HTR-8/SVneo (cell line): ENCODE measurements at regions not wholly inside any gene's neighbourhood (a gene's known extent, or its start where the extent isn't known, plus 50 kb on each side); places are given as distances from the start of the nearest gene placed in this dataset.
"Not testable (repeated sequence)": the region's sequence is repeated elsewhere in the genome, so short reads cannot be mapped to it uniquely, and the experiment has no call there.

Source experiments
- DNase-seq: peaks from one replicate; pipeline ENCODE4 v3.0.0; 2011; ENCODE audit warnings: low spot score, mixed read lengths; ENCODE audit not compliant: insufficient read length
- FAIRE-seq: peaks from 2 replicates; lab custom pipeline; 2011; peaks lifted over from hg19 to GRCh38; lab: Jason Lieb, UNC

DNA sequence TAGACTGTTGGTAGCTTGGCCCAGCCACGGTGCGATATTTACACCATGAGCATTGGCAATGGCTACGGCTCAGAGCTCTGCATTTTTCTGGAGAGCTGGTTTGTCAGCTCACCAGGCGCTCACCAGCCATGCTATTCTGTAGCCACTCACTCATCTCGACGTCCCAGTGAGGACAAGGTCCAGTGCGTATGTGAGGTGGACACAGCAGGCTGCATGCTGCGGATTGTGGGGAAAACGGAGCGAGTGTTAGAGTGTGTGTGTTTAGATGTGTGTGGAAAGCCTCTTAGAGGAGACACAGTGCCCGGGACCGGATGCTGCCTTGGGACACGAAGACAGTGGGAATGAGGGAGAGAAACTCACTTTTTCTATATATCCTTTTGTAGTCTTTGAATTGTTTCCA, 103.7 kb downstream of the PLXNA1 start:
- FAIRE-seq, DNase-seq: not testable (repeated sequence)

GRCh38 chr3:127087441-127087840, 104.5 kb downstream of the PLXNA1 start:
- no peak for FAIRE-seq
- no peak for DNase-seq

DNA sequence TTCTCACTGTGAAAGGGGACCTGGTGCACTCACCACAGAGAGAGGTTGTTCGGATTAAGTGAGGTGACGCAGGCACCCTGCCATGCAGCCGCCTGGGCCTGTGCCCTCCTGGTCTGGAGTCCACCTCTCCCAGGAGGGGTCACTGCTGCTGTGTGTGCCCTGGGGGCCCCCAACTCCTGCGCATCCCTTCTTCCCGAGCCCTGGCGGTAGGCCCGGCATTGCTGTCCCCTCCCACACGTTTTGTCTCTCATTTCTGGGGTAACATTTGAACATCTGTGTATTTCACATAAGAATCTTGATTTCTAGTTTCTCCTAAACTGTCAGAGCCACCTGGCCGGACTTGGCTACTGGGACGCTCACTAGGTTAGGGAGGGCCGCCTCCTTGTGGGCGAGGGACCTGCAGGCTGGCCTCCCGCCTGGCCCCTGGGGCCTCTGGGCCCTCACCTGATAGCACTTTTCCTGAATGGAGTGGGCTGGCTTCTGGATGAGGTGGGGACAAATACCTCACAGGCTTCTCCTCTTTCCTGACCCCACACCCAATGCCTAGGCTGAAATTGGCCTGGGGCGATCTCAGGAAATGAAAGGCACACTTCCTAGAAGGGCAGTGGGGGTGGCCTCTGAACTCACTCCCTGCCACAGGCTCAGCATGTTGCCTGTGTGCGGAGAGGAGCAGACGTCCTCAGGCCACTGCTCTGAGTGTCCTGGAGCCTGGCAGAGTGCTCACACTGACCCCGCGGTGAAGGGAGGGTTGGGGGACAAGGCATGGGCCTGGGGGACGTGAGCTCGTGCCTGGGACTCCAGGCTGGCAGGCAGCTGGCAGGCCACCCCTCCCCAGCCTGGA, 104.2 kb upstream of the PRR23E start:
- DNase-seq = no peak
- no peak for FAIRE-seq

GRCh38 chr3:127089486-127090145, 103.3 kb upstream of the PRR23E start:
- no peak for FAIRE-seq
- no peak for DNase-seq

- FAIRE-seq (no peak), DNase-seq (no peak)
These were observed 102.4 kb upstream of the PRR23E start for GRCh38 chr3:127090218-127091160.

DNA sequence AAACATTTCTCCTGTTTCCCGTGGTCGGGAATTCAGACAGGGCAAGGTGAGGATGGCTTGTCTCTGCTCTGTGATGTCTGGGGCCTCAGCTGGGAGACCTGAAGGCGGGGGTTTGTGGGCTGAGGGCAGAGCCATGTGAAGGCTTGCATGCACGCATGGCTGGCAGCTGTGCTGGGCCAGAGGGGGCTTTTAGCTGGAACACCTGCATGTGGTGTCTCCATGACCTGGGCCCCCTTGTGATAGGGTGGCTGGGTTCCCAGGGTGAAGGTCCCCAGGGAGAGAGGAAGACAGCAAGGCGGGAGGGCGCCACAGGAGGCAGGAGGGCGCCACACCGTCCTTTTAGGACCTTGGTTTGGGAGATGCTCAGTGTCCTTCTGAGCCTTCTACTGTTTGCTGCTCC, 101.6 kb upstream of the PRR23E start:
- DNase-seq = no peak
- no peak for FAIRE-seq

GRCh38 chr3:127092368-127092767, 100.6 kb upstream of the PRR23E start:
- DNase-seq = no peak
- no peak for FAIRE-seq

GRCh38 chr3:127092776-127093175, 100.2 kb upstream of the PRR23E start:
- no peak for FAIRE-seq
- no peak for DNase-seq

DNA sequence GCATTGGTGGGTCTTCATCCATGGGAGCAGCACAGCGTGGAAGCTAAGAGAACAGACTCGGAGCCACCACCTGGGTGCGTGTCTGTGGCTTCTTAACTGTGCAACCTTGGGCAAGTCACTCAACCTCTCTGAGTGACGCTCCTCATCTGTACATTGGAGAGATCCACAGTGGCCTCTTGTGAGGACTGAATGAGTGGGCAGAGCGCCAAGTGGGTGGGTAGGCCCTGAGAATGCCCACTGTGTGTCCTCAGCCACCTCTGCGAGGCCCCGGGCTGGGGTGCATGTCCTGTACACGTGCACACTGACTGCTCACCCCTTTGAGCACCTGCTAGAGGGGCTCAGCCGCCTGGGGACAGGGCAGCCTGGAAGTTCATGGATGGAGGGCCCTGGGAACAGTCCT, 99.6 kb upstream of the PRR23E start:
- no peak for FAIRE-seq
- DNase-seq = no peak

- DNase-seq (no peak), FAIRE-seq (no peak)
These were observed 97.2 kb upstream of the PRR23E start for GRCh38 chr3:127095774-127096173.

- DNase-seq (no peak), FAIRE-seq (no peak)
These were observed 96.5 kb upstream of the PRR23E start for GRCh38 chr3:127096256-127097071.

DNA sequence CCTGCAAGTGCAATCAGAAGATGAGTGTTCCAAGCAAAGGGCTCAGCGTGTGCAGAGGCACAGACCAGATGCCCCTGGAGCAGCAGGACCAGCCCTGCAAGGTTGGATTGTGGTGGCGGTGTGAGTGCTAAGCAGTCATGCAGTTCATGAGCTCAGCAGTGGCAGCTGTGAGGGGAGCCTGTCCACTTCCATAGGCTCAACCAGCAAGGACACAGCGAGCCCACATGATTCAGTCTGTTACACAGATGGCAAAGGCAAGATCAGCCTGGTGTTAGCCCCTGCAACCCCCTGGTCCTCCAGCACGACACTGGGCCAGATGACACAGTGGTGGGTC, 95.9 kb upstream of the PRR23E start:
- FAIRE-seq (peak; percentile 73), DNase-seq (no peak)

DNA sequence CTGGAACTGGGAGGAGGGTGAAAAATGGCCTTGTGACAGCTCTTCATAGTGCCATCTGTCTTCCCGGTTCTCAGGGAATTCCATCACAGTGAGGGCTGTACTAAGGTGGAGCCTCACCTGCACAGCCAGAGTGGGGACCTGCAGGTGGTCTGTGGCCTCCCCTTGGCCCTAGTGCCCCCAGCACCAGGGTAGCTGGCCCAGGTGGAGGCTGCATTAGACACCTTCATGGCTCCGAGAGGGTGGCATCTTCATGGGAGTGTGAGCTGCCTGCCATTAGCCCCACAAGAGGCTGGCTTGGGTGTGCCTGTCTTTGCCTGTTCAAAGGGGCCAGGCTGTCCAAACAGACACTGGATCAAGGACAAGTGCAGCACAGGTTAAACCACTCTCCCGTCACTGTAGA, 95.5 kb upstream of the PRR23E start:
- no peak for FAIRE-seq
- no peak for DNase-seq

DNA sequence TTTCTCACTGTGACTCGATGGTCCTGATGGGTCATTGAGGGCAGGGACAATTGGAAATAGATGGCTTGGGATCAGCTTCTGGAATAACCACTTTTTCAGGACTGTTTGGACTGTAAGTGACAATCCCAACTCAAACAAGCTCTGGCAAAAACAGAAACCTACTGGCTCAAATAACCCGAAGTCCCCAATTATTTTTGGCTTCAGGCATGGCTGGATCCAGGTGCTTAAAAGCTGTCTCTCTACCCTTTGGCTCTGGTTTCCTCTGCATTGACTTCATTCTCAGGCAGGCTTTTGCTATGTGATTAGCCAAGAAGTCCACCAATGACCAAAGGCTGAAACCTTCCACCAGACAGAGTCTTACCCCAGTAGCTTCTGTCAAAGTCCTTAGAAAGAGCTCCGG, 92.9 kb upstream of the PRR23E start:
- FAIRE-seq = no peak

GRCh38 chr3:127100459-127101410, 92.2 kb upstream of the PRR23E start:
- no peak for FAIRE-seq
- no peak for DNase-seq

More for the DNA sequence above, 92.9 kb upstream of the PRR23E start:
- no peak for DNase-seq

DNA sequence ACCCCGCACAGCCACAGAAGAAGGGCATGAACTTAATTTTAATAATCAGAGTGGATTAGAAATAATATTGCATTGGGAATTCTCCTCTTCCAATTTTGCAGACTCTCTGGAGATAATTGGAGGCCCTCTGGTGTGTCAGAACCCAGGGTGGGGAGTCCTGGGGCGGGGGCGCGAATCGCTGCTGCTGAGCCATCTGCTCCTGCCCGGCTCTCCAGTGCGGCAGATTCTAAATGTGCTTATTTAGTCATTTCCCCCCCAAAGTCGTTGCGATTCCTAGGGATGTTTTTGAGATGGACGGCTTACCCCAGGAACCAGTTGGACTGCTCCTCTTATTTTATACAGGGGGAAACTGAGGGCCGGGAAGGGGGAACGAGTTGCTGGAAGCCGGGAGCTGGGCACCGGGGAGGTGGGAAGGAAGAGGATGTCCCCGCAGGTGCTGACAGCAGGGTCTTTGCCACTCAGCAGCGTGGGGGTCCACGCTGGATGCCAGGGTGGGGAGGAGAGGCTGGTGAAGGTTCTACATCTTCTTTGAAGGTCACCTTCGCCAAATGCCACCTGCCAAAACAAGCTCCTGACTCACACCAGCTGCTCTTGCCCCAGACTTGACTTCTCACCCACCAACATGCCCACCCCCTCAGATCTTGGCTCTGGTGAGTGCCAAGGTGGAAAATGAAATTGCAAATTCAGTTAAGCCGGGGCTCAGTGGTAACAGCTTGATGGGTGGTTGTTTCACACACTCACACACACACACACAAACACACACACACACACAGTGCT, 91.3 kb upstream of the PRR23E start:
- no peak for FAIRE-seq

DNA sequence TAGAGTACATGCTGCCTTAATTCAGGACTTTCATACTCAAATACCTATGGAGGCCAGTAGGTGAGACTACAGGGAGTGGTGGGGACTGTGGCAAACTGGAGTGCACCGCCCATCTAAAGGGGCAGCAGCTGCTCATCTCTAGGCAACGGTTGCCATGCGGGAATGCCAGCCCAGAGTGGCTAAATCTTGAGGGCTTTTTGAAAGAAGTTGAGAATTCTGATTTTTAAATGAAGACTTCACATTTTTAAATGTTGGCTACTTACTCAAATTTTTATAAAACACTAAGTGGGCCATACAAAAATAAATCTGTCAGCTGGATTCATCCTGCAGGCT, 90.8 kb upstream of the PRR23E start:
- FAIRE-seq (no peak), DNase-seq (no peak)

More for the DNA sequence above, 91.3 kb upstream of the PRR23E start:
- DNase-seq = no peak

DNA sequence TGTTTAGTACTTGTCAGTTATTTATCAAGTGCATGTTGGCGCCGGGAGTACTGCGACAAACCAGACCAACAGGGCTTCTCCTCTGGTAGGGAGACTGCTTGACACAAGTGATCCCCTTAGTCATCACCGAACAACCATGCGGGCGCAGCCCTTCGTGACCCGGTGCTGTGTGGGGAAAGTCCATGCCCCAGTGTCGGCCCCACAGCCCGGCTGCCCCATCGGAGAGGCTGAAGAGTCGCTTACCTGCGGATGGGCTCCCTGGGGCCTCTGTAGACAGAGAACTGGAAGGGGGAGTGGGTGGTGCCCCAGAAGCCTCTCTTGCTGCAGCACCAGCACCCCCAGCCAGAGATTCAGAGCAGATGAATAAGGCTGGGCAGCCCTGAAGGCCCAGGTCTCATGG, 90.3 kb upstream of the PRR23E start:
- no peak for DNase-seq
- no peak for FAIRE-seq
